ENCODE measurements at regions not wholly inside any gene's neighbourhood (a gene's known extent, or its start where the extent isn't known, plus 50 kb on each side); places are given as distances from the start of the nearest gene placed in this dataset.
"Not testable (repeated sequence)": the region's sequence is repeated elsewhere in the genome, so short reads cannot be mapped to it uniquely, and the experiment has no call there.

- no peak for ATAC-seq
- intact Hi-C loops (cut with DNase I), result no loop called here
- no peak for DNase-seq (ENCODE audit: low spot score)
Measured at GRCh38 chr20:55360895-55361294, 644.4 kb downstream of the CBLN4 start.

DNA sequence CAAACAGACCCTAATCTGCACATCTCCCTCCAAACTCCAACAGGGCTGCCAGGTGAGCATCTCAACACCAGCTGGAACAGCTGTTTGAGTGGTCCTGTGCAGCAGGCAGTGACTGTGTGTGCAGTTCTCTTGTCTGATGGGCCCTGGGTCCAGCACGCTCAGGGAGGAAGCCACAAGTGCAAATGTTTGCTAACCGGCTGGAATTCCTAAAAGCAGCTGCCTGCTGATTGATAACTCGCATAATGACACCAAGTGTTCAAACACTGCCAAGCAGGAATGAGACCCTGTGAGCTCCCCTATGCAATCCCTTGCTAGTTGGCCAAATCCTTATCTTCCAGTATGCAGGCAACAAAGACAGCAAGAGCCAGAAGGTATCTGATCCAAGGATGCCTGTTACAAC, 650.6 kb downstream of the CBLN4 start:
- no peak for ATAC-seq
- intact Hi-C loops (cut with DNase I), result no loop called here
- DNase-seq (ENCODE audit: low spot score), result no peak

DNA sequence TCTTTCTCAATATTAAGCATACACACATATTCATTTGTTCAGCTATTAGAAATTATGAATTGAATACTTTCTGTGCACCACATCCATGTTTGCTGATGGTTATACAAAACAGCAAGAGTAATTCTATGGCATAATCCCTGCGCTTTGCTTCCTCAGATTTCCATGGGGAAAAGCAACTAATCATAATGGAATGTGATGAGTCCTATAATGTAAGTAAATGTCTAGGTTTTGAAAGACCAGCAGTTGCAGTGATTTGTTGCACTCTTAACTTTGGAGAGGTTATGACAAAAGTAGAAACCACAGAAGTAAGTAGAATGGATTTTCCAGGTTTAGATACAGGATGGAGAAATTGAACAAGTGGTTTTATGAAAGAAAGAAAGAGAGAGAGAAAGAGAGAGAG, 652.1 kb downstream of the CBLN4 start:
- ATAC-seq (no peak), DNase-seq (ENCODE audit: low spot score) (no peak)
- intact Hi-C loops (cut with DNase I), result no loop called here

GRCh38 chr20:55348223-55348622, 657.1 kb downstream of the CBLN4 start:
- ATAC-seq, result no peak
- intact Hi-C loops (cut with DNase I), result no loop called here
- no peak for DNase-seq (ENCODE audit: low spot score)

GRCh38 chr20:55342822-55343221, 662.5 kb downstream of the CBLN4 start:
- DNase-seq (ENCODE audit: low spot score), result no peak
- no peak for ATAC-seq
- intact Hi-C loops (cut with DNase I), result no loop called here

DNA sequence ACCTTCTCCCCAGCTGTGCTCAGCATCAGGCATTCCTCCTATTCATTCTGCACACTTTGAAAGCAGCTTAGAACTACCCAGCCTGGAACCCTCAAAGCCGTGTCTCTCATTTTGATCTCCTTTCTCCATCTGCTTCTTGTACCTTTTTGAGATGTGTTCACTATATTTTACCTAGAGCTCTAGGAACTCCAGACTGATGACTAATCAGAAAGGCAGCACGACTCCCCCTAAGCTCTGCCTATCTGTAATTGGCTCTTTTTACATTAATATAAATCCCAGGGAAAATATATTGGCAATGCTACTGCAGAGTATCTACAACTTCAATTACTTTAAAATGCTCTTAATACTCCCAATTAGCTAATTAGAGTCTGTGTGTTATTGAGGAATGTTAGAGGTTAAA, 671.5 kb downstream of the CBLN4 start:
- DNase-seq (ENCODE audit: low spot score) (no peak), ATAC-seq (no peak)
- intact Hi-C loops (cut with DNase I), result no loop called here

DNA sequence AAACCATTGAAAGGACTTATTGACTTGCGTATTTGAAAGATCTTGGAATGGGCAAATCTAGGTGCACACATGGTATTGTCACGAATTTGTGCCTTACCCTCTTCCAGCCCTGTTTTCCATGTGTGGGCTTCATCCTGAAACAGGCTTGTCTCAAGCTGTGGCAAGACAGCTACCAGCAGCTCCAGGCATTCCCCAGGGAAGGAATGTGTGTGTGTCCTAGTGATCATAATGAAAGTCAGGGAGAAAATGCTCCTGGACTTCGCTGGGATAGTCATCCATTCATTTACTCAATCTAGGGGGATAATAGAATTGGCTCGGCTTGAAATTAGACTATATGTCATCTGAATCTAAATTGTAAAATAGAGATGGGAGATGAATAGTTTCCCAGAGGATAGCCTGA, 676.2 kb downstream of the CBLN4 start:
- DNase-seq (ENCODE audit: low spot score) (no peak), ATAC-seq (no peak)
- intact Hi-C loops (cut with DNase I), result no loop called here

- ATAC-seq (no peak), DNase-seq (ENCODE audit: low spot score) (no peak)
- intact Hi-C loops (cut with DNase I), result loop anchor here (5.0 kb wide), 1 partner anchor 985 kb away; no protein-coding TSS in a partner anchor
Measured at GRCh38 chr20:55322745-55323144, 682.6 kb downstream of the CBLN4 start.

DNA sequence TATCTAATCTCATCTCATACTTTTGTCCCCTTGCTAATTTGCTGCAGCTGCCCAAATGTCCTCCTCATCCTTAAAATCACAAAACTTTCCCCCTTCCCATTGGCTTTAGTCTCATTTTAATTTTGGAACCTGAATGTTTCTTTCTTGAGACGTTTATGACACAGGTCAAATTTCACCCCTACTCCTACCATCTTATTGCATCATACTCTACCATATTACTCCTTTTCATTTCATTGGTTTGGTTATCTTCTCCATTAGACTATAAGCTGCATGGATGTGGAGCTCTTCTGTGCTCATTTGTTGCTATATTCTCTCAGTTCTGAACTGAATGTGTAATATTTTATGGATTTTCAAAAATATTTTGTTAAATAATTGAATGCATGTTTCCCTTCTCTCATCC, 688.6 kb downstream of the CBLN4 start:
- DNase-seq (ENCODE audit: low spot score) (no peak), ATAC-seq (no peak)
- intact Hi-C loops (cut with DNase I), result no loop called here

GRCh38 chr20:55310844-55311243, 694.5 kb downstream of the CBLN4 start:
- intact Hi-C loops (cut with DNase I); DNase-seq (ENCODE audit: low spot score); ATAC-seq: not testable (repeated sequence)

DNA sequence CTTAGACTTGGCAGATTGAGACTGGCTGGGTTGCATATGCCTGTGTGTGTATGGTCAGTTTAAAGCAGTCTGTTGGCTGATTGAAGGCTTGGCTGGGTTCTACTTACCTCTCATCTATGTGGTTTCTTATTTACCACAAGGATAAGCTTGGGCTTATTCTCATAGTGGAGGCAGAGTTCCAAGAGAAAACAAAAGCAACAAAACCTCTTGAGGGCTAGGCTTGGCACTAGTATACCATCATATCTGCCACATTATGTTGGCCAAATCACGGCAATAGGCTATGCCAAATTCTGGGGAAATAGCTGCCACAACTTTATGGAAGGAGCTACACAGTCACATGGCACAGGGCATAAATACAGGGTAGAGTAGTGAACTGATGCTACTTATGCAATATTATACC, 714.1 kb downstream of the CBLN4 start:
- ATAC-seq (no peak), DNase-seq (ENCODE audit: low spot score) (no peak)
- intact Hi-C loops (cut with DNase I), result no loop called here

DNA sequence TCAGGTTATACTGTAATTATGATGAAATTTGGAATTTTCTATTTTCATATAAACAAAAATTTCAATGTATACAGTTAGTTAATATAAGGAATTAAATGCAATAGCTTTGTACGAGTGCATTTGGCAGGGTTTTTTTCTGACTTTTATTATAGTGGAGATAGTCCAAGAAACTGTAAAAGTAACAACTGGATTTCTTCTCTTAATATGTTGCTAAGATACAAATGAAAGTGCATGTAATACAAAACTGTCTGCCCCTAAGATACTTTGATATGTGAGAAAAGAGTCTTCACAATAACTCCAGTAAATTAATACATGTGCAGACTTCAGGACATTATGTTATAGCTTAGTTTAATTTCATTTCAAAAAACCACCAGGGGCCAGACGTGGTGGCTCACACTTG, 721.4 kb downstream of the CBLN4 start:
- ATAC-seq (no peak), DNase-seq (ENCODE audit: low spot score) (no peak)
- intact Hi-C loops (cut with DNase I), result no loop called here

DNA sequence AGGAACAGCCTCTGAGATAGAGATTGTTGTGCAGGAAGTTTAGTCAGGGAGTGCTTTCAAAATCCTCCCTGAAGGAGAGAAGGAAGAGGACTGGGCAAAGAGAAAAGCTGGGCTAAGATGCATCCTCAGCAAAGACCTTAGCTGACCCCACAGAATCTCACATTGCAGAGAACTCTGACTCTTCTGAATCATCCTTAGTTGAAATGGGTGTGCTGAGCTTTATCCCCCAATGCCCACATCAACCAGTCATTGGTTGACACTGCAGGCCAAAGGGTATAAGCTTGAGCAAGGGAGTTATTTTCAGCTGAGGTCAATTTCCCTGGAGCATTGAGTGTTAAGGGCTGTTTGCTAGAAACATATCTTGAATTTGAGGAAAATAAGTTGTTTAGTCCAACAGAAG, 732.2 kb downstream of the CBLN4 start:
- ATAC-seq, result peak; percentile 59
- intact Hi-C loops (cut with DNase I), result no loop called here
- DNase-seq (ENCODE audit: low spot score), result no peak

- intact Hi-C loops (cut with DNase I), result no loop called here
- no peak for ATAC-seq
Measured at GRCh38 chr20:55271371-55271770, 733.9 kb downstream of the CBLN4 start.

DNA sequence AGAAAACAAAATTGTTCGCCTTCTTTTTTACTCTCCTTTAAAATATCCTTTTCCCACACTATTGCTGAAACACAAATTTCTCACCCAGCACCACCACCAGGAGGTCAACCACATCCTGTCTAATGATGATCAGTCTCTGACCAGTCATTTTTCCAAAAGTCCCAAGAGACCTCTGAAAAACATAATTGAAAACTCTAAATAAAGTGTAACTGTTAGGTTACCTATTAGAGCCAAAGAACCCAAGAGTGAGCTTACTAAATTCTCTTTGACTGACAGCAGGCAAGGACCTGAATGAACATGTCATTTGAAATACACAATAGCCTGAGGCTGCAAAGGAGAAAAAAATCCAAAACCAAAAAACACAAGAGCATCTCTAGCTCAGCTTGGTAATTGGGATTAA, 735.4 kb downstream of the CBLN4 start:
- intact Hi-C loops (cut with DNase I), result no loop called here
- no peak for ATAC-seq
- no peak for DNase-seq (ENCODE audit: low spot score)

More at GRCh38 chr20:55271371-55271770, 733.9 kb downstream of the CBLN4 start:
- DNase-seq (ENCODE audit: low spot score), result no peak

- intact Hi-C loops (cut with DNase I), result no loop called here
- no peak for ATAC-seq
- no peak for DNase-seq (ENCODE audit: low spot score)
Measured at GRCh38 chr20:55266361-55266760, 739.0 kb downstream of the CBLN4 start.

DNA sequence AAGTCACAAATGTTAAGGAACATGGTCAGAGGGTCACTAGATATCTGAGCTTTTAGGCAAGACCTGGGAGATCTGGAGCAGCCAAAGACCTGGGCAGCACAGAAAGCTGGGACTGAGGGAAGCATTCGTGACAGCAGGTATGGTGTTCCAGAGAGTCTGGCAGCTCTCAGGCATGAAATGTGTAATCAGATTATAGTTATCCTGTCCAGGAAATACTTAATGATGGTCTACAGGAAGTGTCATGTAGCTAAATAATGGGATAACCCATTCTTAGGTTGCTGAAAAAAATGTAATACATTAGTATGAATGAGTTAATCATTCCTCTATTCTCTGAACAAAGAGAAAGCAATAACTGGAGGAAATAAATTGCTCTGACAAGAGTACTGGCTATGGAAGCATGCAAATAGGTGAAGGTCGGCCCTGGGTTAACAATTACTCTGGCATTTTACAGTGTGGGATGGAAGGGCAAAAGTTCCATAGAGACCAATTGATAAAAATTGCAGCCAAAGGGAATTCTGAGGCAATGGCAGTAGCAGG, 740.5 kb downstream of the CBLN4 start:
- intact Hi-C loops (cut with DNase I), result no loop called here
- DNase-seq (ENCODE audit: low spot score) (no peak), ATAC-seq (no peak)

- ATAC-seq (no peak), DNase-seq (ENCODE audit: low spot score) (no peak)
- intact Hi-C loops (cut with DNase I), result no loop called here
Measured at GRCh38 chr20:55258559-55258958, 746.8 kb downstream of the CBLN4 start.

- intact Hi-C loops (cut with DNase I), result no loop called here
- ATAC-seq, result no peak
- DNase-seq (ENCODE audit: low spot score), result no peak
Measured at GRCh38 chr20:55255016-55255415, 750.3 kb downstream of the CBLN4 start.

GRCh38 chr20:55253781-55254180, 751.5 kb downstream of the CBLN4 start:
- intact Hi-C loops (cut with DNase I), result no loop called here
- DNase-seq (ENCODE audit: low spot score), result no peak

GRCh38 chr20:55252521-55252920, 752.8 kb downstream of the CBLN4 start:
- no peak for ATAC-seq
- intact Hi-C loops (cut with DNase I), result no loop called here
- no peak for DNase-seq (ENCODE audit: low spot score)

More at GRCh38 chr20:55253781-55254180, 751.5 kb downstream of the CBLN4 start:
- ATAC-seq, result no peak

DNA sequence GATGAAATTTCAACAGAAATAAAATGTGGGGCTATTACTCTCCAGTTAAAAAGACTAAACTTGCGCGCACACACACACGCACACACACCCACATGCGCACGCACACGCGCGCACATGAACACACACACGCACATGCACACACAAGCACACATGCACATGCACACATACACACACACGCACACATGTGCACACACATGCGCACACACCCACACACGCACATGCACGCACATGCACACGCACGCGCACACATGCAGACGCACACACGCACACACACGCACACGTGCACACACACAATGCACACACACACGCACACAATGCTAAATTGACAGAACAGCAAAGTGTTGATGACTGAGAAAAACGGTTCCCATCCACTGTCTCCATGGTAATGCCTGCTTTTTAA, 754.1 kb downstream of the CBLN4 start:
- intact Hi-C loops (cut with DNase I), result no loop called here
- no peak for ATAC-seq
- DNase-seq (ENCODE audit: low spot score), result no peak
